Prostate gland (tissue), 2 donors: ENCODE measurements at regions not wholly inside any gene's neighbourhood (a gene's known extent, or its start where the extent isn't known, plus 50 kb on each side); places are given as distances from the start of the nearest gene placed in this dataset.

ENCODE experiments used
- DNase-seq: peaks from one replicate; pipeline ENCODE4 v3.0.0-alpha.2; 2019; ENCODE audit warnings: low spot score
- H3K27ac ChIP-seq, 2 donors: fragments of 200-600 bp; sonication (generic); 2 replicates each; pipeline ENCODE4 v1.5.1; 2017 to 2019
- H3K27me3 ChIP-seq: fragments of 200-600 bp; sonication (generic); replicated peaks from 2 replicates; pipeline ENCODE4 v1.5.1; 2019; ENCODE audit not compliant: insufficient read depth
- H3K36me3 ChIP-seq, 2 donors: fragments of 200-600 bp; sonication (generic); 1 replicate in 1 of 2; 2 replicates in 1 of 2; pipeline versions ENCODE4 v1.5.1 to v1.8.1; 2017 to 2019
- H3K4me1 ChIP-seq: fragments of 200-600 bp; sonication (generic); replicated peaks from 2 replicates; pipeline ENCODE4 v1.5.1; 2019
- H3K4me3 ChIP-seq, 2 donors: fragments of 200-600 bp; sonication (generic); 2 replicates each; pipeline ENCODE4 v1.5.1; 2017 to 2019
- H3K9me3 ChIP-seq: fragments of 200-600 bp; sonication (generic); 2 replicates; pipeline ENCODE4 v1.5.1; 2017
- CTCF ChIP-seq, 4 experiments: fragments of 200-600 bp in 2 of 4; fragments of 450-650 bp in 2 of 4; sonication (generic) in 2 of 4; IDR thresholded peaks; 1 replicate in 3 of 4; 2 replicates in 1 of 4; pipeline ENCODE4 v1.5.1; 2016 to 2019; ENCODE audit warnings: antibody characterized with exemption in 4 of 4, mild to moderate bottlenecking in 2 of 4, moderate library complexity in 2 of 4
- POLR2A ChIP-seq: fragments of 450-650 bp; IDR thresholded peaks from one replicate; pipeline ENCODE4 v1.6.1; 2016; ENCODE audit warnings: antibody characterized with exemption, mild to moderate bottlenecking
- POLR2AphosphoS5 ChIP-seq: sonication (generic); formaldehyde crosslinking; IDR thresholded peaks from one replicate; pipeline ENCODE4 v1.6.1; 2017; ENCODE audit warnings: antibody characterized with exemption
- WGBS: methylation state at CpG from one replicate; pipeline ENCODE4 v1.1.5; 2018; 5-methylcytosine and 5-hydroxymethylcytosine counted together
- intact Hi-C: fragments of 100-400 bp; cut with DNase I; formaldehyde crosslinking; loops from one replicate; pipeline ENCODE4 v1.14.2; 2022

GRCh38 chr3:87576752-87577151, 300.4 kb upstream of the POU1F1 start:
- H3K27me3 ChIP-seq = no peaks in the 10 kb centered on the region
- H3K27ac ChIP-seq = no peak overlapping the region
- TF ChIP-seq POLR2A = no peak
- no peak for TF ChIP-seq POLR2AphosphoS5
- TF ChIP-seq CTCF (IDR thresholded peaks at IDR 0.05) = no peak
- H3K4me1 ChIP-seq = no peaks in the 10 kb centered on the region
- 66% methylated on average over 4 of the region's 4 CpGs for WGBS
- intact Hi-C loops = no loop called here
- H3K36me3 ChIP-seq = no peaks in the 10 kb centered on the region
- no peak for DNase-seq
- H3K4me3 ChIP-seq = no peak overlapping the region
- H3K9me3 ChIP-seq = no peaks in the 10 kb centered on the region

GRCh38 chr3:87575550-87575949, 299.2 kb upstream of the POU1F1 start:
- no peak overlapping the region for H3K4me3 ChIP-seq
- no peaks in the 10 kb centered on the region for H3K36me3 ChIP-seq
- no peak for TF ChIP-seq POLR2AphosphoS5
- TF ChIP-seq CTCF (IDR thresholded peaks at IDR 0.05) = no peak
- no peak for TF ChIP-seq POLR2A
- no peak for DNase-seq
- WGBS = 13% methylated on average over 5 of the region's 5 CpGs
- H3K4me1 ChIP-seq = no peaks in the 10 kb centered on the region
- intact Hi-C loops = no loop called here
- no peaks in the 10 kb centered on the region for H3K9me3 ChIP-seq
- no peaks in the 10 kb centered on the region for H3K27me3 ChIP-seq
- no peak overlapping the region for H3K27ac ChIP-seq

- 90% methylated on average over 5 of the region's 5 CpGs for WGBS
- TF ChIP-seq POLR2AphosphoS5 = no peak
- no peak for TF ChIP-seq CTCF (IDR thresholded peaks at IDR 0.05)
- no peak for TF ChIP-seq POLR2A
Observed at GRCh38 chr3:87568331-87568730, 291.9 kb upstream of the POU1F1 start.

GRCh38 chr3:87564438-87564837, 288.1 kb upstream of the POU1F1 start:
- Histone ChIP-seq H3K4me3 (no peak overlapping the region), H3K27ac (no peak overlapping the region), H3K36me3 (no peaks in the 10 kb centered on the region), H3K4me1 (no peaks in the 10 kb centered on the region), H3K9me3 (no peaks in the 10 kb centered on the region), H3K27me3 (no peaks in the 10 kb centered on the region)
- TF ChIP-seq POLR2AphosphoS5 (no peak), CTCF (IDR thresholded peaks at IDR 0.05) (no peak), POLR2A (no peak)
- no peak for DNase-seq
- WGBS = 69% methylated on average over 1 of the region's 1 CpG
- intact Hi-C loops = no loop called here

More at GRCh38 chr3:87568331-87568730, 291.9 kb upstream of the POU1F1 start:
- H3K36me3 ChIP-seq = no peaks in the 10 kb centered on the region
- H3K27ac ChIP-seq = no peak overlapping the region
- H3K4me1 ChIP-seq = no peaks in the 10 kb centered on the region
- no peaks in the 10 kb centered on the region for H3K27me3 ChIP-seq
- no peak for DNase-seq
- no peaks in the 10 kb centered on the region for H3K9me3 ChIP-seq
- no peak overlapping the region for H3K4me3 ChIP-seq
- intact Hi-C loops = no loop called here

- Histone ChIP-seq H3K27me3 (no peaks in the 10 kb centered on the region), H3K9me3 (no peaks in the 10 kb centered on the region), H3K4me3 (no peak overlapping the region), H3K4me1 (no peaks in the 10 kb centered on the region), H3K36me3 (no peaks in the 10 kb centered on the region), H3K27ac (no peak overlapping the region)
- no peak for DNase-seq
- 40% methylated on average over 4 of the region's 4 CpGs for WGBS
- TF ChIP-seq CTCF (IDR thresholded peaks at IDR 0.05) = no peak
- no peak for TF ChIP-seq POLR2AphosphoS5
- TF ChIP-seq POLR2A = no peak
- intact Hi-C loops = no loop called here
Observed at GRCh38 chr3:87563712-87564111, 287.3 kb upstream of the POU1F1 start.
